ENCODE measurements at regions not wholly inside any gene's neighbourhood (a gene's known extent, or its start where the extent isn't known, plus 50 kb on each side); places are given as distances from the start of the nearest gene placed in this dataset.

DNA sequence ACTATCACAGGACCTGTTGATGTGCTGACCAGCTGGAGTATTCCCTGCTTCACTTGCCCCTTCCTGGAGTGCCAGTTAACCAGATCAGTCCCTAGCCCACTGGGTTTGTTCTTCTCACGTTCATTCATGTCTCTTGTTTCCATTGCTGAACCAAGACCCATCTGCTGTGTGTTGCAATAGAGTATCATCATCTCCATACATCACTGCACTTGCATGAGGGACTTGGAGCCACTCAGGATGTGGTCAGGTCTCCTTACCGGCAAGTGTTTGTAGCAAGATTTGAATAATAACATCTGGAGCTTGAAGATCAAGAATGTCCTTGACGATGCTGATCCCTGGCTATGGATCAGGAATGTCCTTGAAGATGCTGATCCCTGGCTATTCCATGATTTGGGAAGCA is 358.6 kb downstream of the IRX1 start:
- TF ChIP-seq, protein P1, sequence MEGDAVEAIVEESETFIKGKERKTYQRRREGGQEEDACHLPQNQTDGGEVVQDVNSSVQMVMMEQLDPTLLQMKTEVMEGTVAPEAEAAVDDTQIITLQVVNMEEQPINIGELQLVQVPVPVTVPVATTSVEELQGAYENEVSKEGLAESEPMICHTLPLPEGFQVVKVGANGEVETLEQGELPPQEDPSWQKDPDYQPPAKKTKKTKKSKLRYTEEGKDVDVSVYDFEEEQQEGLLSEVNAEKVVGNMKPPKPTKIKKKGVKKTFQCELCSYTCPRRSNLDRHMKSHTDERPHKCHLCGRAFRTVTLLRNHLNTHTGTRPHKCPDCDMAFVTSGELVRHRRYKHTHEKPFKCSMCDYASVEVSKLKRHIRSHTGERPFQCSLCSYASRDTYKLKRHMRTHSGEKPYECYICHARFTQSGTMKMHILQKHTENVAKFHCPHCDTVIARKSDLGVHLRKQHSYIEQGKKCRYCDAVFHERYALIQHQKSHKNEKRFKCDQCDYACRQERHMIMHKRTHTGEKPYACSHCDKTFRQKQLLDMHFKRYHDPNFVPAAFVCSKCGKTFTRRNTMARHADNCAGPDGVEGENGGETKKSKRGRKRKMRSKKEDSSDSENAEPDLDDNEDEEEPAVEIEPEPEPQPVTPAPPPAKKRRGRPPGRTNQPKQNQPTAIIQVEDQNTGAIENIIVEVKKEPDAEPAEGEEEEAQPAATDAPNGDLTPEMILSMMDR (IDR thresholded peaks at IDR 0.05), result no peak
- TF ChIP-seq POLR2A (IDR thresholded peaks at IDR 0.05), result no peak

Data from prostate gland (tissue), 2 donors.